Nephron progenitor cell (in vitro differentiated cells): ENCODE measurements at regions not wholly inside any gene's neighbourhood (a gene's known extent, or its start where the extent isn't known, plus 50 kb on each side); places are given as distances from the start of the nearest gene placed in this dataset.
A peak's percentile ranks its signal among the peaks of the same experiment; 100 is the strongest.

ENCODE experiments used
- DNase-seq: peaks from one replicate; pipeline ENCODE4 v3.0.0; 2021
- H3K27ac Mint-ChIP-seq: 2 replicates; pipeline ENCODE4 v1.8.0; 2021; ENCODE audit warnings: mild to moderate bottlenecking, moderate library complexity, mixed read lengths
- H3K27me3 Mint-ChIP-seq: 2 replicates; pipeline ENCODE4 v1.8.0; 2021; ENCODE audit warnings: mild to moderate bottlenecking, low read depth, mixed read lengths; ENCODE audit not compliant: poor library complexity
- H3K36me3 Mint-ChIP-seq: 2 replicates; pipeline ENCODE4 v1.8.0; 2021; ENCODE audit warnings: low read depth, mixed read lengths
- H3K4me1 Mint-ChIP-seq: 2 replicates; pipeline ENCODE4 v1.8.0; 2021; ENCODE audit warnings: mixed read lengths
- H3K4me3 Mint-ChIP-seq: 2 replicates; pipeline ENCODE4 v1.8.0; 2021; ENCODE audit warnings: mild to moderate bottlenecking, moderate library complexity, mixed read lengths
- H3K9me3 Mint-ChIP-seq: 2 replicates; pipeline ENCODE4 v1.8.0; 2021; ENCODE audit warnings: mild to moderate bottlenecking, moderate library complexity, mixed read lengths
- TF ChIP-seq, protein P1 (sequence below): fragments of 200-600 bp; sonication (generic); IDR thresholded peaks from 2 replicates; pipeline ENCODE4 v1.5.0; 2021; ENCODE audit warnings: antibody characterized with exemption

DNA sequence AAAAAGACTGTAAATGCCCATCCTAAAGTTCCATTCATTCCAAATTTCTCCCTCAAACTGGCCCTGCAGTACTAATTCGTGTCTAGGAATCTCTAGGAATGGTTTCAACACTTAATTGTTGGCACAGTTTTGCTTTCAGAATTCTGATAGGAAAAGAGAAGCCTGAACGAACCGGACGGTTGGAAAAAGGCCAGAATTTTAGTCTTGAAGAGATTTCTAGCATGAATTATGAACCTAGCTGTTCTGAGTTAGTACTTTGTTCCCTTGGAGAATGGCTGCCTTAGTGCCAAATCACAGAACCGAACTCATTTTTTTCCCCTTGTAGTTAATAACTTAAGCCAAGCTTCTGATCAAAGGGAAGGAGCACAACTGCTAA is 262.6 kb downstream of the ADAMTS20 start:
- H3K4me3 Mint-ChIP-seq = no peak overlapping the region
- H3K36me3 Mint-ChIP-seq = peaks cover 11% of the 10 kb centered on the region
- H3K4me1 Mint-ChIP-seq = peaks cover 58% of the 10 kb centered on the region
- H3K9me3 Mint-ChIP-seq = peaks cover 10% of the 10 kb centered on the region
- DNase-seq = no peak
- H3K27ac Mint-ChIP-seq = peak overlapping the region; percentile 69
- TF ChIP-seq, protein P1, sequence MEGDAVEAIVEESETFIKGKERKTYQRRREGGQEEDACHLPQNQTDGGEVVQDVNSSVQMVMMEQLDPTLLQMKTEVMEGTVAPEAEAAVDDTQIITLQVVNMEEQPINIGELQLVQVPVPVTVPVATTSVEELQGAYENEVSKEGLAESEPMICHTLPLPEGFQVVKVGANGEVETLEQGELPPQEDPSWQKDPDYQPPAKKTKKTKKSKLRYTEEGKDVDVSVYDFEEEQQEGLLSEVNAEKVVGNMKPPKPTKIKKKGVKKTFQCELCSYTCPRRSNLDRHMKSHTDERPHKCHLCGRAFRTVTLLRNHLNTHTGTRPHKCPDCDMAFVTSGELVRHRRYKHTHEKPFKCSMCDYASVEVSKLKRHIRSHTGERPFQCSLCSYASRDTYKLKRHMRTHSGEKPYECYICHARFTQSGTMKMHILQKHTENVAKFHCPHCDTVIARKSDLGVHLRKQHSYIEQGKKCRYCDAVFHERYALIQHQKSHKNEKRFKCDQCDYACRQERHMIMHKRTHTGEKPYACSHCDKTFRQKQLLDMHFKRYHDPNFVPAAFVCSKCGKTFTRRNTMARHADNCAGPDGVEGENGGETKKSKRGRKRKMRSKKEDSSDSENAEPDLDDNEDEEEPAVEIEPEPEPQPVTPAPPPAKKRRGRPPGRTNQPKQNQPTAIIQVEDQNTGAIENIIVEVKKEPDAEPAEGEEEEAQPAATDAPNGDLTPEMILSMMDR = no peak
- no peaks in the 10 kb centered on the region for H3K27me3 Mint-ChIP-seq

GRCh38 chr12:43288671-43289425 is 263.2 kb downstream of the ADAMTS20 start:
- no peaks in the 10 kb centered on the region for H3K27me3 Mint-ChIP-seq
- TF ChIP-seq, protein P1 = no peak
- H3K4me3 Mint-ChIP-seq = no peak overlapping the region
- peaks cover 61% of the 10 kb centered on the region for H3K4me1 Mint-ChIP-seq
- H3K9me3 Mint-ChIP-seq = peaks cover 10% of the 10 kb centered on the region
- H3K27ac Mint-ChIP-seq = peak overlapping the region; percentile 76
- DNase-seq = no peak
- peaks cover 11% of the 10 kb centered on the region for H3K36me3 Mint-ChIP-seq

DNA sequence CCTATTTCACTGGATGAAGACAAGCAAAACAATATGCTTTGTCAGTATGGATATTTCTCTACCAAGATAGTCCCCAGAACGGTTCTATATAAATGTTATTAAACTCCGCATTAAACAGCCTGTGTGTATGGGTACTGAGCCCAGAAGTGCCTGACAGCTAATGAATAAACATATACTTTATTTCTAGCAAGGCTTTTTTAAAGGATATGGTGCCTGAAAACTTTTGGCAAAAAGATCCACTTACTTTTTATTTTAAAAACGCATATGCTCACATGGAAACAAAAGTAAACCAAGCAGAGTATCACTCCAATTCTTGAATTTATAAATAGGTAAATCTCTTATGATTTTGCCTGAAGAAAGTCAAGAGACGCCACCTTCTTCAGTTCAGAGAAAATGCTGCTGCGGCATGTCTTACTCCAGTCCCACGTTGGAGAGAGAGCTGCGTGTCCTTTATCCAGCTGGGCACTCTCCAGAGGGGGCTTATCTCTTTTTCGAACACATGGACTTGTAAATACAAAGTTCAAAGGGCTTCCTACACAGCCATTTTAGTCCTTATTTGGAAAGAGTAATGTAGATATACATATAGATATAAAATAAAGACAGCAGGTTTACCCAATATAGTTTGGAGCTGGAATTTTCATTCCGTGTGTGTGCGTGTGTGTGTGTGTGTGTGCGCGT is 264.2 kb downstream of the ADAMTS20 start:
- TF ChIP-seq, protein P1 = no peak
- H3K9me3 Mint-ChIP-seq = peaks cover 10% of the 10 kb centered on the region
- DNase-seq = peak; percentile 5
- peaks cover 10% of the 10 kb centered on the region for H3K36me3 Mint-ChIP-seq
- H3K4me1 Mint-ChIP-seq = peaks cover 59% of the 10 kb centered on the region
- no peak overlapping the region for H3K4me3 Mint-ChIP-seq
- no peaks in the 10 kb centered on the region for H3K27me3 Mint-ChIP-seq
- no peak overlapping the region for H3K27ac Mint-ChIP-seq

DNA sequence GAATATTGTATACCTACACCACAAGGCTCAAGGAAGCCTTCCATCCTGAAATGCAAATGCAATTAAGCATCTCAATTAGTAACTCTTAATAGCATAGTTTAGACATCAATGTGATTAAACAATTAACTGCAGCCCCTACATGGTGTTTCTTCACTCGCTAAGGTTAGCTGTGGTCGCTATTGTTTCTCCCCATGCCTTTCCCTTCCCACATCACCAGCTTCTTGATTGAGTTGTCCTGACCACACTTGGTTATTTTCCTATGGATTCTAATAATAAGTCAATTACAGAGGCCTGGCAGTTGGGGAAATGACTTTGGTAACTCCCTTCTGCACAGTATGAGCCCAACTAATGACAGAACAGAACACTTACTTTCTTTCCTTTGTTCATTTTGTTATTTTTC is 265.0 kb downstream of the ADAMTS20 start:
- DNase-seq = no peak
- Mint-ChIP-seq H3K27ac (no peak overlapping the region), H3K36me3 (peaks cover 2% of the 10 kb centered on the region), H3K27me3 (no peaks in the 10 kb centered on the region), H3K4me1 (peaks cover 62% of the 10 kb centered on the region), H3K4me3 (no peak overlapping the region), H3K9me3 (peaks cover 1% of the 10 kb centered on the region)
- TF ChIP-seq, protein P1 = no peak

GRCh38 chr12:43285159-43285598 is 266.8 kb downstream of the ADAMTS20 start:
- no peak for DNase-seq
- no peaks in the 10 kb centered on the region for H3K9me3 Mint-ChIP-seq
- H3K27ac Mint-ChIP-seq = peak overlapping the region; percentile 27
- H3K36me3 Mint-ChIP-seq = no peaks in the 10 kb centered on the region
- no peak overlapping the region for H3K4me3 Mint-ChIP-seq
- TF ChIP-seq, protein P1 = no peak
- H3K27me3 Mint-ChIP-seq = no peaks in the 10 kb centered on the region
- H3K4me1 Mint-ChIP-seq = peaks cover 75% of the 10 kb centered on the region
